ENCODE measurements at regions not wholly inside any gene's neighbourhood (a gene's known extent, or its start where the extent isn't known, plus 50 kb on each side); places are given as distances from the start of the nearest gene placed in this dataset.

- DNase-seq = no peak
- H3K27ac Mint-ChIP-seq (ENCODE audit: unreplicated experiment) = no peak overlapping the region
- H3K9me3 Mint-ChIP-seq (ENCODE audit: unreplicated experiment) = no peaks in the 10 kb centered on the region
- H3K4me3 Mint-ChIP-seq (ENCODE audit: unreplicated experiment) = no peak overlapping the region
- H3K36me3 Mint-ChIP-seq (ENCODE audit: insufficient read depth, unreplicated experiment) = no peaks in the 10 kb centered on the region
- ChIA-PET CTCF (no interaction called here), POLR2A (no interaction called here)
- no peak for TF ChIP-seq CTCF (IDR thresholded peaks at IDR 0.05; ENCODE audit: insufficient read depth in 1 of 2, low read depth in 1 of 2, low read length in 1 of 2, severe bottlenecking in 1 of 2, unreplicated experiment in 1 of 2)
- no peaks in the 10 kb centered on the region for H3K4me1 Mint-ChIP-seq (ENCODE audit: low read depth, unreplicated experiment)
- Histone ChIP-seq H3K9me3 (no peaks in the 10 kb centered on the region), H3K27me3 (replicated peaks; ENCODE audit: control insufficient read depth, insufficient read depth, low read length) (no peaks in the 10 kb centered on the region), H3K4me1 (no peaks in the 10 kb centered on the region), H3K4me3 (ENCODE audit: low read depth, low read length) (no peak overlapping the region), H3K36me3 (ENCODE audit: control insufficient read depth, insufficient read depth, low read length) (no peaks in the 10 kb centered on the region)
- peaks cover 16% of the 10 kb centered on the region for H3K27me3 Mint-ChIP-seq (ENCODE audit: insufficient read depth, unreplicated experiment)
- intact Hi-C loops (cut with micrococcal nuclease; ENCODE audit: unreplicated experiment) = no loop called here
- no TSS peak for BruUV-seq (replicated peaks)
Measured at GRCh38 chr2:139365189-139365588, 585.0 kb upstream of the NXPH2 start.

- Histone ChIP-seq H3K4me1 (no peaks in the 10 kb centered on the region), H3K27me3 (replicated peaks; ENCODE audit: control insufficient read depth, insufficient read depth, low read length) (no peaks in the 10 kb centered on the region; the same call in 1 of the 2 replicates), H3K36me3 (ENCODE audit: control insufficient read depth, insufficient read depth, low read length) (no peaks in the 10 kb centered on the region), H3K9me3 (no peaks in the 10 kb centered on the region), H3K4me3 (ENCODE audit: low read depth, low read length) (no peak overlapping the region)
- Mint-ChIP-seq H3K36me3 (ENCODE audit: insufficient read depth, unreplicated experiment) (no peaks in the 10 kb centered on the region), H3K9me3 (ENCODE audit: unreplicated experiment) (no peaks in the 10 kb centered on the region), H3K27ac (ENCODE audit: unreplicated experiment) (no peak overlapping the region), H3K4me3 (ENCODE audit: unreplicated experiment) (no peak overlapping the region), H3K4me1 (ENCODE audit: low read depth, unreplicated experiment) (no peaks in the 10 kb centered on the region), H3K27me3 (ENCODE audit: insufficient read depth, unreplicated experiment) (peaks cover 8% of the 10 kb centered on the region)
- DNase-seq = no peak
- no TSS peak for BruUV-seq (replicated peaks)
- CTCF ChIA-PET = no interaction called here
- no peak for TF ChIP-seq CTCF (IDR thresholded peaks at IDR 0.05; ENCODE audit: insufficient read depth in 1 of 2, low read depth in 1 of 2, low read length in 1 of 2, severe bottlenecking in 1 of 2, unreplicated experiment in 1 of 2)
- POLR2A ChIA-PET = no interaction called here
- intact Hi-C loops (cut with micrococcal nuclease; ENCODE audit: unreplicated experiment) = no loop called here
Measured at GRCh38 chr2:139360654-139361053, 580.5 kb upstream of the NXPH2 start.

GRCh38 chr2:139359818-139360217 lies 579.6 kb upstream of the NXPH2 start:
- POLR2A ChIA-PET = no interaction called here

More at GRCh38 chr2:139359818-139360217, 579.6 kb upstream of the NXPH2 start:
- H3K4me1 ChIP-seq = no peaks in the 10 kb centered on the region
- Mint-ChIP-seq H3K4me3 (ENCODE audit: unreplicated experiment) (no peak overlapping the region), H3K36me3 (ENCODE audit: insufficient read depth, unreplicated experiment) (no peaks in the 10 kb centered on the region), H3K9me3 (ENCODE audit: unreplicated experiment) (no peaks in the 10 kb centered on the region), H3K27me3 (ENCODE audit: insufficient read depth, unreplicated experiment) (peaks cover 8% of the 10 kb centered on the region), H3K27ac (ENCODE audit: unreplicated experiment) (no peak overlapping the region), H3K4me1 (ENCODE audit: low read depth, unreplicated experiment) (no peaks in the 10 kb centered on the region)
- H3K27me3 ChIP-seq (replicated peaks; ENCODE audit: control insufficient read depth, insufficient read depth, low read length) = no peaks in the 10 kb centered on the region; the same call in 1 of the 2 replicates
- CTCF ChIA-PET = no interaction called here
- no peak overlapping the region for H3K4me3 ChIP-seq (ENCODE audit: low read depth, low read length)
- intact Hi-C loops (cut with micrococcal nuclease; ENCODE audit: unreplicated experiment) = no loop called here
- no peak for DNase-seq
- no TSS peak for BruUV-seq (replicated peaks)
- H3K36me3 ChIP-seq (ENCODE audit: control insufficient read depth, insufficient read depth, low read length) = no peaks in the 10 kb centered on the region
- no peak for TF ChIP-seq CTCF (IDR thresholded peaks at IDR 0.05; ENCODE audit: insufficient read depth in 1 of 2, low read depth in 1 of 2, low read length in 1 of 2, severe bottlenecking in 1 of 2, unreplicated experiment in 1 of 2)
- no peaks in the 10 kb centered on the region for H3K9me3 ChIP-seq

Measured in Caco-2 (cell line).